ENCODE measurements at regions not wholly inside any gene's neighbourhood (a gene's known extent, or its start where the extent isn't known, plus 50 kb on each side); places are given as distances from the start of the nearest gene placed in this dataset.

GRCh38 chr4:182126603-182127002 is 116.6 kb upstream of the TENM3 start:
- Histone ChIP-seq H3K4me1 (no peaks in the 10 kb centered on the region), H3K9me3 (no peaks in the 10 kb centered on the region), H3K36me3 (ENCODE audit: control insufficient read depth, insufficient read depth, low read length) (no peaks in the 10 kb centered on the region), H3K27me3 (replicated peaks; ENCODE audit: control insufficient read depth, insufficient read depth, low read length) (no peaks in the 10 kb centered on the region), H3K4me3 (ENCODE audit: low read depth, low read length) (no peak overlapping the region)
- intact Hi-C loops (cut with micrococcal nuclease; ENCODE audit: unreplicated experiment) = no loop called here
- Mint-ChIP-seq H3K4me3 (ENCODE audit: unreplicated experiment) (no peak overlapping the region), H3K4me1 (ENCODE audit: low read depth, unreplicated experiment) (no peaks in the 10 kb centered on the region), H3K27ac (ENCODE audit: unreplicated experiment) (no peak overlapping the region), H3K36me3 (ENCODE audit: insufficient read depth, unreplicated experiment) (no peaks in the 10 kb centered on the region), H3K27me3 (ENCODE audit: insufficient read depth, unreplicated experiment) (no peaks in the 10 kb centered on the region), H3K9me3 (ENCODE audit: unreplicated experiment) (peaks cover 10% of the 10 kb centered on the region)
- no TSS peak for BruUV-seq (replicated peaks)
- POLR2A ChIA-PET = no interaction called here
- CTCF ChIA-PET = no interaction called here
- no peak for DNase-seq
- no peak for TF ChIP-seq CTCF (IDR thresholded peaks at IDR 0.05; ENCODE audit: insufficient read depth in 1 of 2, low read depth in 1 of 2, low read length in 1 of 2, severe bottlenecking in 1 of 2, unreplicated experiment in 1 of 2)

GRCh38 chr4:182133033-182133432 is 110.2 kb upstream of the TENM3 start:
- Histone ChIP-seq H3K9me3 (no peaks in the 10 kb centered on the region), H3K36me3 (ENCODE audit: control insufficient read depth, insufficient read depth, low read length) (no peaks in the 10 kb centered on the region), H3K4me3 (ENCODE audit: low read depth, low read length) (no peak overlapping the region), H3K4me1 (no peaks in the 10 kb centered on the region), H3K27me3 (replicated peaks; ENCODE audit: control insufficient read depth, insufficient read depth, low read length) (no peaks in the 10 kb centered on the region)
- no peaks in the 10 kb centered on the region for H3K9me3 Mint-ChIP-seq (ENCODE audit: unreplicated experiment)
- ChIA-PET CTCF (no interaction called here), POLR2A (no interaction called here)
- BruUV-seq (replicated peaks) = no TSS peak
- no peaks in the 10 kb centered on the region for H3K4me1 Mint-ChIP-seq (ENCODE audit: low read depth, unreplicated experiment)
- H3K27me3 Mint-ChIP-seq (ENCODE audit: insufficient read depth, unreplicated experiment) = no peaks in the 10 kb centered on the region
- DNase-seq = no peak
- H3K4me3 Mint-ChIP-seq (ENCODE audit: unreplicated experiment) = no peak overlapping the region
- H3K36me3 Mint-ChIP-seq (ENCODE audit: insufficient read depth, unreplicated experiment) = no peaks in the 10 kb centered on the region
- H3K27ac Mint-ChIP-seq (ENCODE audit: unreplicated experiment) = no peak overlapping the region
- no peak for TF ChIP-seq CTCF (IDR thresholded peaks at IDR 0.05; ENCODE audit: insufficient read depth in 1 of 2, low read depth in 1 of 2, low read length in 1 of 2, severe bottlenecking in 1 of 2, unreplicated experiment in 1 of 2)
- intact Hi-C loops (cut with micrococcal nuclease; ENCODE audit: unreplicated experiment) = no loop called here

- no peaks in the 10 kb centered on the region for H3K4me1 ChIP-seq
- no peaks in the 10 kb centered on the region for H3K9me3 ChIP-seq
- no peaks in the 10 kb centered on the region for H3K36me3 ChIP-seq (ENCODE audit: control insufficient read depth, insufficient read depth, low read length)
- no peak overlapping the region for H3K4me3 Mint-ChIP-seq (ENCODE audit: unreplicated experiment)
- no peaks in the 10 kb centered on the region for H3K27me3 Mint-ChIP-seq (ENCODE audit: insufficient read depth, unreplicated experiment)
- no peaks in the 10 kb centered on the region for H3K4me1 Mint-ChIP-seq (ENCODE audit: low read depth, unreplicated experiment)
- H3K36me3 Mint-ChIP-seq (ENCODE audit: insufficient read depth, unreplicated experiment) = no peaks in the 10 kb centered on the region
- no peak overlapping the region for H3K27ac Mint-ChIP-seq (ENCODE audit: unreplicated experiment)
- CTCF ChIA-PET = no interaction called here
- intact Hi-C loops (cut with micrococcal nuclease; ENCODE audit: unreplicated experiment) = no loop called here
- no peak for TF ChIP-seq CTCF (IDR thresholded peaks at IDR 0.05; ENCODE audit: insufficient read depth in 1 of 2, low read depth in 1 of 2, low read length in 1 of 2, severe bottlenecking in 1 of 2, unreplicated experiment in 1 of 2)
- no peaks in the 10 kb centered on the region for H3K9me3 Mint-ChIP-seq (ENCODE audit: unreplicated experiment)
- H3K27me3 ChIP-seq (replicated peaks; ENCODE audit: control insufficient read depth, insufficient read depth, low read length) = no peaks in the 10 kb centered on the region
- POLR2A ChIA-PET = no interaction called here
- no peak for DNase-seq
- BruUV-seq (replicated peaks) = no TSS peak
- H3K4me3 ChIP-seq (ENCODE audit: low read depth, low read length) = no peak overlapping the region
These were observed 108.9 kb upstream of the TENM3 start for GRCh38 chr4:182134261-182134660.

Data from Caco-2 (cell line).